Neural progenitor cell (in vitro differentiated cells): ENCODE measurements at regions not wholly inside any gene's neighbourhood (a gene's known extent, or its start where the extent isn't known, plus 50 kb on each side); places are given as distances from the start of the nearest gene placed in this dataset.
"Not testable (repeated sequence)": the region's sequence is repeated elsewhere in the genome, so short reads cannot be mapped to it uniquely, and the experiment has no call there.

Experiments
- DNase-seq: peaks from one replicate; pipeline ENCODE4 v3.0.0-alpha.2; 2016; ENCODE audit warnings: low spot score
- H2AFZ ChIP-seq: fragments of 200-600 bp; sonication (generic); replicated peaks from 2 replicates; pipeline ENCODE4 v1.6.1; 2016; ENCODE audit warnings: antibody characterized with exemption
- H3F3A ChIP-seq: fragments of 200-600 bp; sonication (generic); 2 replicates; pipeline ENCODE4 v1.6.1; 2016; ENCODE audit warnings: antibody characterized with exemption, low read depth
- H3K27ac ChIP-seq: fragments of 200-600 bp; sonication (generic); 2 replicates; pipeline ENCODE4 v1.5.1; 2016; ENCODE audit warnings: mild to moderate bottlenecking
- H3K27me3 ChIP-seq: fragments of 200-600 bp; sonication (generic); 2 replicates; pipeline ENCODE4 v1.6.1; 2016; ENCODE audit warnings: mild to moderate bottlenecking, moderate library complexity
- H3K36me3 ChIP-seq: fragments of 200-600 bp; sonication (generic); 2 replicates; pipeline ENCODE4 v1.5.1; 2016
- H3K4me1 ChIP-seq: fragments of 200-600 bp; sonication (generic); 2 replicates; pipeline ENCODE4 v1.6.1; 2016; ENCODE audit warnings: mixed run types
- H3K4me2 ChIP-seq: fragments of 200-600 bp; sonication (generic); 2 replicates; pipeline ENCODE4 v1.6.1; 2016
- H3K4me3 ChIP-seq: fragments of 200-600 bp; sonication (generic); 2 replicates; pipeline ENCODE4 v1.5.1; 2016
- H3K79me2 ChIP-seq: fragments of 200-600 bp; sonication (generic); 2 replicates; pipeline ENCODE4 v1.6.1; 2016; ENCODE audit warnings: low read depth
- H3K9ac ChIP-seq: fragments of 200-600 bp; sonication (generic); 2 replicates; pipeline ENCODE4 v1.6.1; 2016
- H3K9me3 ChIP-seq: fragments of 200-600 bp; sonication (generic); 2 replicates; pipeline ENCODE4 v1.5.1; 2016; ENCODE audit warnings: low read depth
- H4K20me1 ChIP-seq: fragments of 200-600 bp; sonication (generic); 2 replicates; pipeline ENCODE4 v1.6.1; 2016; ENCODE audit warnings: low read depth
- H3K27ac Mint-ChIP-seq: 3 replicates; pipeline ENCODE4 v1.8.0; 2021; ENCODE audit warnings: mixed read lengths
- H3K27me3 Mint-ChIP-seq: 2 replicates; pipeline ENCODE4 v1.8.0; 2022; ENCODE audit warnings: low read depth, mild to moderate bottlenecking, inconsistent platforms, moderate library complexity, mixed read lengths; ENCODE audit not compliant: insufficient read depth
- H3K36me3 Mint-ChIP-seq: 3 replicates; pipeline ENCODE4 v1.8.0; 2021; ENCODE audit warnings: mixed read lengths
- H3K4me1 Mint-ChIP-seq: 3 replicates; pipeline ENCODE4 v1.8.0; 2021; ENCODE audit warnings: mixed read lengths
- H3K4me3 Mint-ChIP-seq: 3 replicates; pipeline ENCODE4 v1.8.0; 2021; ENCODE audit warnings: mild to moderate bottlenecking, moderate library complexity, mixed read lengths
- H3K9me3 Mint-ChIP-seq: 3 replicates; pipeline ENCODE4 v1.8.0; 2020; ENCODE audit warnings: mixed read lengths

- H3K9me3 Mint-ChIP-seq, H3K79me2 ChIP-seq, H3K27me3 ChIP-seq, DNase-seq, H3K9ac ChIP-seq, H3K4me1 ChIP-seq, H3K4me3 Mint-ChIP-seq, H4K20me1 ChIP-seq, H3K27ac ChIP-seq, H3K4me3 ChIP-seq, H3K36me3 Mint-ChIP-seq, H2AFZ ChIP-seq, H3K9me3 ChIP-seq, H3K4me2 ChIP-seq, H3K36me3 ChIP-seq, H3K27ac Mint-ChIP-seq, H3K4me1 Mint-ChIP-seq, H3F3A ChIP-seq, H3K27me3 Mint-ChIP-seq: not testable (repeated sequence)
These were observed 552.9 kb downstream of the RPIA start for GRCh38 chr2:89244407-89244806.

- H3K79me2 ChIP-seq, H3F3A ChIP-seq, H3K4me2 ChIP-seq, H3K4me1 ChIP-seq, H3K9ac ChIP-seq, H3K9me3 Mint-ChIP-seq, H3K9me3 ChIP-seq, H2AFZ ChIP-seq, H3K27ac ChIP-seq, H3K36me3 ChIP-seq, H3K27me3 Mint-ChIP-seq, H3K4me3 ChIP-seq, H3K27me3 ChIP-seq, H3K27ac Mint-ChIP-seq, H3K36me3 Mint-ChIP-seq, H3K4me3 Mint-ChIP-seq, H4K20me1 ChIP-seq, H3K4me1 Mint-ChIP-seq, DNase-seq: not testable (repeated sequence)
These were observed 554.0 kb downstream of the RPIA start for GRCh38 chr2:89245478-89245877.

- H3K4me1 ChIP-seq, H3K9ac ChIP-seq, H3K79me2 ChIP-seq, H3K27ac ChIP-seq, H3K4me3 ChIP-seq, H3K4me2 ChIP-seq, H3K36me3 ChIP-seq, DNase-seq, H3K9me3 Mint-ChIP-seq, H3K27me3 ChIP-seq, H3K36me3 Mint-ChIP-seq, H3K27ac Mint-ChIP-seq, H3K4me1 Mint-ChIP-seq, H3F3A ChIP-seq, H3K27me3 Mint-ChIP-seq, H2AFZ ChIP-seq, H3K9me3 ChIP-seq, H4K20me1 ChIP-seq, H3K4me3 Mint-ChIP-seq: not testable (repeated sequence)
These were observed 554.6 kb downstream of the RPIA start for GRCh38 chr2:89246027-89246426.

- not testable (repeated sequence) for H3K4me3 ChIP-seq, H4K20me1 ChIP-seq, DNase-seq, H3K27me3 ChIP-seq, H3K36me3 Mint-ChIP-seq, H2AFZ ChIP-seq, H3F3A ChIP-seq, H3K9ac ChIP-seq, H3K4me2 ChIP-seq, H3K4me1 Mint-ChIP-seq, H3K27ac Mint-ChIP-seq, H3K9me3 Mint-ChIP-seq, H3K27me3 Mint-ChIP-seq, H3K79me2 ChIP-seq, H3K4me1 ChIP-seq, H3K27ac ChIP-seq, H3K4me3 Mint-ChIP-seq, H3K9me3 ChIP-seq, H3K36me3 ChIP-seq
These were observed 555.1 kb downstream of the RPIA start for GRCh38 chr2:89246620-89247019.

GRCh38 chr2:89255013-89255412, 563.5 kb downstream of the RPIA start:
- H3K36me3 Mint-ChIP-seq, H3K4me2 ChIP-seq, H3K9ac ChIP-seq, H3K4me1 Mint-ChIP-seq, H3K27me3 ChIP-seq, H3K27ac ChIP-seq, H3K4me3 Mint-ChIP-seq, H3K4me1 ChIP-seq, H3F3A ChIP-seq, H3K9me3 Mint-ChIP-seq, H3K4me3 ChIP-seq, H2AFZ ChIP-seq, H3K79me2 ChIP-seq, H3K27ac Mint-ChIP-seq, DNase-seq, H3K27me3 Mint-ChIP-seq, H4K20me1 ChIP-seq, H3K36me3 ChIP-seq, H3K9me3 ChIP-seq: not testable (repeated sequence)

GRCh38 chr2:89273443-89273842, 582.0 kb downstream of the RPIA start:
- H3K36me3 ChIP-seq, H4K20me1 ChIP-seq, H3K9me3 Mint-ChIP-seq, H3K4me3 ChIP-seq, H3K79me2 ChIP-seq, H3K27ac Mint-ChIP-seq, H3K4me3 Mint-ChIP-seq, H3K9ac ChIP-seq, H2AFZ ChIP-seq, H3F3A ChIP-seq, H3K4me1 Mint-ChIP-seq, H3K9me3 ChIP-seq, H3K36me3 Mint-ChIP-seq, H3K27me3 ChIP-seq, H3K4me2 ChIP-seq, H3K27ac ChIP-seq, H3K27me3 Mint-ChIP-seq, DNase-seq, H3K4me1 ChIP-seq: not testable (repeated sequence)

DNA sequence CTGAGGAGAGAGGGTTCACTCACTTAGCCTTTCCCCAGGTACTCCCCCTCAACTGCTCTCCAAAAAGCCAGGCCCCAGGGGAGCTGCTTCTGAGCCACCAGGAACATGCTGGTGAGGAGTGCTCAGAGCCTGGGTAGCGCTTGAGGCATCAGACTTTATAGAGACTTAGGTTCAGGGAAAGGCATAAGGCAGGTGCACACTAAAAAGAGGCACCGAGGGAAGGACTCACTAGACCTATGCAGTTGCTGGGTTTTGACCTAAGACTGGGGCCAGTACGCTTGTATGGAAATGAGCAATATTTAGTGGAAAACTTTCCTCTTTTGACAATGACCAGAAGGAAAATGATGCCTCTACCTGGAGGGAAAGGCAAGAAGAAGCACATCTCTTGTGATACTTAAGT, 589.1 kb downstream of the RPIA start:
- H3K9ac ChIP-seq, H3K4me1 ChIP-seq, DNase-seq, H3K4me3 Mint-ChIP-seq, H3F3A ChIP-seq, H2AFZ ChIP-seq, H3K36me3 Mint-ChIP-seq, H3K9me3 Mint-ChIP-seq, H3K27me3 Mint-ChIP-seq, H3K9me3 ChIP-seq, H3K4me1 Mint-ChIP-seq, H3K4me3 ChIP-seq, H3K79me2 ChIP-seq, H3K27me3 ChIP-seq, H4K20me1 ChIP-seq, H3K4me2 ChIP-seq, H3K36me3 ChIP-seq, H3K27ac ChIP-seq, H3K27ac Mint-ChIP-seq: not testable (repeated sequence)

DNA sequence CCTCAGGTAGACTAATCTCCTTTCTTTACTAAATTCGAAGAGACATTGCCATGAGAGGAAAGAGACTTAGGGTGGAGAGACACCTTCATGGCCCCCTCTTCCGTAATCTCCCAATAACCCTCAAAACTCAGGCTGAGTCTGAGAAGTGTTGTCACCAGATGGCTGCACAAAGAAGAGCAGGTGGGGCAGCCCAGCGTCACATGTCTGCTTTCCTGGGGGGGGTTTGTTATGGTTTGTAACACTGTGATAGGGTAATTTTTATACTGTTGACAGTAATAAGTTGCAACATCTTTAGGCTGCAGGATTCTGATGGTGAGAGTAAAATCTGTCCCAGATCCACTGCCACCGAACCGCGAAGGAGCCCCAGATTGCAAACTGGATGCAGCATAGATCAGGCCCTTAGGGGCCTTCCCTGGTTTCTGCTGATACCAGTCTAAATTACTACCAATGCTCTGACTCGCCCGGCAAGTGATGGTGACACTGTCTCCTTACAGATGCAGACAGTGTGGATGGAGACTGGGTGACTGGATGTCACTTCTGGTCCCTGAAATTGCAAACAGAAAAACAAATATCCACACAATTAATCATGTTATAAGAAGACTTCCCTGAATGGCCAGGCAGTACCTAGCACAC, 595.1 kb downstream of the RPIA start:
- not testable (repeated sequence) for H3K27ac ChIP-seq, H3K4me3 Mint-ChIP-seq, H3K79me2 ChIP-seq, H3K4me3 ChIP-seq, DNase-seq, H3K27ac Mint-ChIP-seq, H3K27me3 Mint-ChIP-seq, H3K9me3 ChIP-seq, H3K4me1 Mint-ChIP-seq, H3K4me1 ChIP-seq, H3K9me3 Mint-ChIP-seq, H3K36me3 Mint-ChIP-seq, H3F3A ChIP-seq, H3K36me3 ChIP-seq, H3K27me3 ChIP-seq, H2AFZ ChIP-seq, H3K4me2 ChIP-seq, H3K9ac ChIP-seq, H4K20me1 ChIP-seq
